ENCODE measurements at regions not wholly inside any gene's neighbourhood (a gene's known extent, or its start where the extent isn't known, plus 50 kb on each side); places are given as distances from the start of the nearest gene placed in this dataset.
"Not testable (repeated sequence)": the region's sequence is repeated elsewhere in the genome, so short reads cannot be mapped to it uniquely, and the experiment has no call there.

DNA sequence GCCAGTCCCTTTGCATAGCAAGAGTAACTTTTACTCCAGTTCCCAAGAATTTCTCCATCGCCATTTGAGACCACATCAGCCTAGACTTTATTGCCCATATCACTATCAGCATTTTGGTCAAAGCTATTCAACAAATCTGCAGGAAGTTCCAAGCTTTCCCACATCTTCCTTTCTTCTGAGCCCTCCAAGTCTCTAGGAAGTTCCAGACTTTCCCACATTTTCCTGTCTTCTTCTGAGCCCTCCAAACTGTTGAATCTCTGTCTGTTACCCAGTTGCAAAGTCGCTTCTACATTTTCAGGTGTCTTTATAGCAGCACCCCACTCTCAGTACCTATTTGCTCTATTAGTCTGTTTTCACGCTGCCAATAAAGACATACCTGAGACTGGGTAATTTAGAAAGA, 386.4 kb upstream of the KCND2 start:
- not testable (repeated sequence) for H3K36me3 ChIP-seq; H3K27ac ChIP-seq; H3K27me3 ChIP-seq (replicated peaks); H3K4me1 ChIP-seq (replicated peaks); H3K4me3 ChIP-seq; DNase-seq (ENCODE audit: low read depth in 1 of 2, low spot score in 2 of 2); H3K9me3 ChIP-seq (replicated peaks)

- Histone ChIP-seq H3K4me3 (no peak overlapping the region), H3K27me3 (replicated peaks) (no peaks in the 10 kb centered on the region), H3K36me3 (no peaks in the 10 kb centered on the region), H3K4me1 (replicated peaks) (no peaks in the 10 kb centered on the region), H3K27ac (no peak overlapping the region), H3K9me3 (replicated peaks) (no peaks in the 10 kb centered on the region; the same call in none of the 2 replicates)
- DNase-seq (ENCODE audit: low read depth in 1 of 2, low spot score in 2 of 2), result no peak
Measured at GRCh38 chr7:119888251-119888650, 384.7 kb upstream of the KCND2 start.

DNA sequence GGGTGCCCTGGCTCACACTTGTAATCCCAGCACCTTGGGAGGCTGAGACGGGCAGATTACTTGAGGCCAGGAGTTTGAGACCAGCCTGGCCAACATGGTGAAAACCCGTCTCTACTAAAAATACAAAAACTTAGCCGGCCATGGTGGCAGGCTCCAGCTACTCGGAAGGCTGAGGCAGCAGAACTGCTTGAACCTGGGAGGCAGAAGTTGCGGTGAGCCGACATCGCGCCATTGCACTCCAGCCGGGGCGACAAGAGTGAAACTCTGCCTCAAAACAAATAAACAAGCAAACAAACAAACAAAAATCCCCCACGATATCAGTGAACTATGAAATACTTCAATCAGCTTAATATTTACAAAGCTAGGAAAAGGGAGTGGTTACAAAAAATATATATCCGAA, 382.3 kb upstream of the KCND2 start:
- Histone ChIP-seq H3K4me1 (replicated peaks) (no peaks in the 10 kb centered on the region), H3K4me3 (no peak overlapping the region), H3K36me3 (no peaks in the 10 kb centered on the region), H3K9me3 (replicated peaks) (no peaks in the 10 kb centered on the region; the same call in none of the 2 replicates), H3K27ac (no peak overlapping the region), H3K27me3 (replicated peaks) (no peaks in the 10 kb centered on the region)
- no peak for DNase-seq (ENCODE audit: low read depth in 1 of 2, low spot score in 2 of 2)

- Histone ChIP-seq H3K36me3 (no peaks in the 10 kb centered on the region), H3K4me3 (no peak overlapping the region), H3K9me3 (replicated peaks) (no peaks in the 10 kb centered on the region), H3K4me1 (replicated peaks) (no peaks in the 10 kb centered on the region), H3K27ac (no peak overlapping the region), H3K27me3 (replicated peaks) (no peaks in the 10 kb centered on the region)
- DNase-seq (ENCODE audit: low read depth in 1 of 2, low spot score in 2 of 2), result no peak
Measured at GRCh38 chr7:119895320-119895719, 377.7 kb upstream of the KCND2 start.

DNA sequence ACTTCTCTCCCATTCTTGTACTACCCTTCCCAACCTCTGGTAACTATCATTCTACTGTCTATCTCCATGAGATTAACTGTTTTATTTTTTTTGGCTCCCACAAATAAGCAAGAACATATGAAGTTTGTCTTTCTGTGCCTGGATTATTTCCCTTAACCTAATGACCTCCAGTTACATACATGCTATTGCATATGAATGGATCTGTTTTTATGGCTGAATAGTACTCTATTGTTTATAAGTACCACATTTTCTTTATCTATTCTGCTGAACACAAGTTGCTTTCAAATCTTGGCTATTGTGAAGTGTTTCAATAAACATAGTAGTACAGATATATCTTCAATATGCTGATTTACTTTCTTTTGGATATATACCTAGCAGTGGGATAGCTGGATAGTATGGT, 376.6 kb upstream of the KCND2 start:
- no peak for DNase-seq (ENCODE audit: low read depth in 1 of 2, low spot score in 2 of 2)
- Histone ChIP-seq H3K27ac (no peak overlapping the region), H3K4me3 (no peak overlapping the region)

GRCh38 chr7:119900996-119901672, 371.8 kb upstream of the KCND2 start:
- Histone ChIP-seq H3K9me3 (replicated peaks) (no peaks in the 10 kb centered on the region), H3K27me3 (replicated peaks) (no peaks in the 10 kb centered on the region), H3K36me3 (no peaks in the 10 kb centered on the region), H3K4me1 (replicated peaks) (no peaks in the 10 kb centered on the region), H3K4me3 (no peak overlapping the region), H3K27ac (no peak overlapping the region)
- no peak for DNase-seq (ENCODE audit: low read depth in 1 of 2, low spot score in 2 of 2)

More for the DNA sequence above, 376.6 kb upstream of the KCND2 start:
- Histone ChIP-seq H3K27me3 (replicated peaks) (no peaks in the 10 kb centered on the region), H3K4me1 (replicated peaks) (no peaks in the 10 kb centered on the region), H3K36me3 (no peaks in the 10 kb centered on the region), H3K9me3 (replicated peaks) (no peaks in the 10 kb centered on the region)

DNA sequence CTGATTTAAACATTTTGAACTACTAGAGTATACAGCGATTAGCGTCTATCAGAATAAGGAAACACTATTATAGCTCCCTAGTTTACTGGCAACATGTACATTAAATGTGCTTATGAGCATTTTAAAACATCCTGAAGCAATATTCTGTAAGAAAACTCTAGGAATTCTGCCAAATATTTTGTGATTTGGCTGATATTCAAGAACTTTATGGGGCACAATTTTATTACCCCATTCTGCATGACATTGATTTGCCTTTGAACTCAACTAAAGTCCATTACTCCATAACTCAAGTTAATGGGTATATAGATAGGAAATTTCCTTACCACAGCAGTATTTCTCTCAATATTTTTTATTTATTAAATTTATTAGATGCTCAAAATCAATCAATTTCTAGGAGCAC, 369.9 kb upstream of the KCND2 start:
- H3K9me3 ChIP-seq (replicated peaks), result no peaks in the 10 kb centered on the region
- H3K4me3 ChIP-seq, result no peak overlapping the region
- no peak overlapping the region for H3K27ac ChIP-seq
- H3K4me1 ChIP-seq (replicated peaks), result no peaks in the 10 kb centered on the region
- H3K27me3 ChIP-seq (replicated peaks), result no peaks in the 10 kb centered on the region
- no peak for DNase-seq (ENCODE audit: low read depth in 1 of 2, low spot score in 2 of 2)
- H3K36me3 ChIP-seq, result no peaks in the 10 kb centered on the region

- Histone ChIP-seq H3K36me3 (no peaks in the 10 kb centered on the region), H3K4me3 (no peak overlapping the region), H3K27ac (no peak overlapping the region), H3K27me3 (replicated peaks) (no peaks in the 10 kb centered on the region), H3K9me3 (replicated peaks) (no peaks in the 10 kb centered on the region), H3K4me1 (replicated peaks) (no peaks in the 10 kb centered on the region)
- no peak for DNase-seq (ENCODE audit: low read depth in 1 of 2, low spot score in 2 of 2)
Measured at GRCh38 chr7:119905495-119905894, 367.5 kb upstream of the KCND2 start.

- H3K27me3 ChIP-seq (replicated peaks), result no peaks in the 10 kb centered on the region
- H3K4me3 ChIP-seq, result no peak overlapping the region
- H3K36me3 ChIP-seq, result no peaks in the 10 kb centered on the region
- no peak overlapping the region for H3K27ac ChIP-seq
- no peaks in the 10 kb centered on the region for H3K4me1 ChIP-seq (replicated peaks)
- no peaks in the 10 kb centered on the region for H3K9me3 ChIP-seq (replicated peaks)
- DNase-seq (ENCODE audit: low read depth in 1 of 2, low spot score in 2 of 2), result no peak
Measured at GRCh38 chr7:119908948-119909347, 364.0 kb upstream of the KCND2 start.

- not testable (repeated sequence) for H3K4me3 ChIP-seq; DNase-seq (ENCODE audit: low read depth in 1 of 2, low spot score in 2 of 2); H3K4me1 ChIP-seq (replicated peaks); H3K9me3 ChIP-seq (replicated peaks); H3K27ac ChIP-seq; H3K36me3 ChIP-seq; H3K27me3 ChIP-seq (replicated peaks)
Measured at GRCh38 chr7:119914119-119914518, 358.9 kb upstream of the KCND2 start.

DNA sequence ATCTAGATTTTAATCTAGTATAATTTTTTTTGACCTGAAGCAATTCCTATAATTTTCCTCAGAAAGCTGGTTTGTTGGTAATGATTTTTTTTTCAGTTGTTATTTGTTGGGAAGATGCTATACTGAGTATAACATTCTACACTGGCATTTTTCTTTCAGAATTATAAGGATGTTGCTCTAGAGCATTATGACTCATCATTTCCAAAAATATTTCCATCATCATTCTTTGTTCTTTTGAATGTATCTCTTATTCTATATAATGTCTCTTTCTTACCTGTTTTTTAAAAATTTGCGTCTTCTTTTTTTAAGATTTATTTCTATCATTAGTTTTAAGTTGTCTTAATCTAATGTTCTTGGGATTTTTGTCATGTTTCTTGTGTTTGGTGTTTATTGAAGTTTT, 356.5 kb upstream of the KCND2 start:
- no peak for DNase-seq (ENCODE audit: low read depth in 1 of 2, low spot score in 2 of 2)
- no peaks in the 10 kb centered on the region for H3K27me3 ChIP-seq (replicated peaks)
- H3K9me3 ChIP-seq (replicated peaks), result 0 out of 2 replicates have a peak, but pooled peaks cover 4% of the 10 kb centered on the region
- H3K4me1 ChIP-seq (replicated peaks), result no peaks in the 10 kb centered on the region
- H3K27ac ChIP-seq, result no peak overlapping the region
- no peaks in the 10 kb centered on the region for H3K36me3 ChIP-seq
- no peak overlapping the region for H3K4me3 ChIP-seq

- DNase-seq (ENCODE audit: low read depth in 1 of 2, low spot score in 2 of 2), result no peak
- Histone ChIP-seq H3K9me3 (replicated peaks) (0 out of 2 replicates have a peak, but pooled peaks cover 4% of the 10 kb centered on the region), H3K4me1 (replicated peaks) (no peaks in the 10 kb centered on the region), H3K36me3 (no peaks in the 10 kb centered on the region), H3K27me3 (replicated peaks) (no peaks in the 10 kb centered on the region), H3K4me3 (no peak overlapping the region), H3K27ac (no peak overlapping the region)
Measured at GRCh38 chr7:119918185-119918584, 354.8 kb upstream of the KCND2 start.

DNA sequence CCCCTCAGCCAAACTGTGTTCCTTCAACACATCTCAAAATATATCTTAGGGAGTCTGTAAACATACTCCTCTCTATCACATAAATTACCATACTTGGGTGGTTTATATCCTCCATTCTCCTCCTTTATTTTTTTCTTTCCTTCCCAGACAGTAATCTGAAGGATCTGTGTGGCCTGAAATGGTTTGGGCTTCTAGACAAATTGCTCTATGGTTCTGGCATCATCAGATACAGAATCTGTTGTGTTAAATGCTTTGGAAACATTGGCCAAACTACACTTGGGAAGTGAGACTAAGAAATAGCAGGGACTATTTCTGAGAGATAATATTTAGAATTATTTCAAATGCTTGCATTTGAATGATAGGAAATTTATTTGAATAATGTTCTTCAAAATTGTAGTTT, 353.0 kb upstream of the KCND2 start:
- no peaks in the 10 kb centered on the region for H3K4me1 ChIP-seq (replicated peaks)
- H3K27ac ChIP-seq, result no peak overlapping the region
- H3K9me3 ChIP-seq (replicated peaks), result 0 out of 2 replicates have a peak, but pooled peaks cover 2% of the 10 kb centered on the region
- no peaks in the 10 kb centered on the region for H3K36me3 ChIP-seq
- no peak for DNase-seq (ENCODE audit: low read depth in 1 of 2, low spot score in 2 of 2)
- no peak overlapping the region for H3K4me3 ChIP-seq
- no peaks in the 10 kb centered on the region for H3K27me3 ChIP-seq (replicated peaks)

DNA sequence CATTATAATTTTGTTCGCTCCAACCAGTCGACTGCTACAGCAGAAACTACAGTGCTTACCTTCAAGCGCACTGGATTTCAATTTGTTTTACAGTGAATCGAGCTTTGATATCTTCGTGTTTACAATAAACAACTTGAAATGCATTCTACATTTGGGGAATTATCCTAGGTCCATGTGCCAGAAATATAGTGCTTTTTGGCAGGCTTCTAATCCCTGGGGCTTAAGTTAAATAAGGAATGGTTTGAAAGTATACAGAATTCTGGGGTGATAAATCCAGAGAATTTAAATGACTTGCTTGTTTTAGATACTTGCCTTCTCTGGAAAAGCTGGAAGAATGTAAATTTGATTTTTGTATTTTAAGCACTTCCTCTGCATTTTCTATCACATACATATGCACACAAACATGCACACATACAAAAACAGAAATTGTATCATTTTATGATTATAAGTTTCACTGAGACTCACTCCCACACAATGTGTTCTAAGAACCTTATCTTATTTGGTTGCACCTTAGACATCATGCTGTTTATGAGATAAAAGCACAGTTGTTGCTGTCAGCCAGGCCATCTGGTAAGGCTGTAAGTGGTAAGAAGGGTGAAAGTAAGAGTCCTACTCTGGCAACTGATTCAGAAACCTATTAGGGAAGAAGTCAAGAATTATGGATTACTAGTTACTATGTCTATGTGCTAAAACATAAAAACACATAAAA, 347.2 kb upstream of the KCND2 start:
- Histone ChIP-seq H3K4me3 (no peak overlapping the region), H3K4me1 (replicated peaks) (no peaks in the 10 kb centered on the region), H3K9me3 (replicated peaks) (no peaks in the 10 kb centered on the region), H3K36me3 (no peaks in the 10 kb centered on the region), H3K27me3 (replicated peaks) (no peaks in the 10 kb centered on the region), H3K27ac (no peak overlapping the region)
- DNase-seq (ENCODE audit: low read depth in 1 of 2, low spot score in 2 of 2), result no peak
